ENCODE measurements at regions not wholly inside any gene's neighbourhood (a gene's known extent, or its start where the extent isn't known, plus 50 kb on each side); places are given as distances from the start of the nearest gene placed in this dataset.

- no peak for DNase-seq
- Histone ChIP-seq H3K4me1 (peaks cover 0 to 9% (median 8%) of the 10 kb centered on the region in 4 donors), H3K4me3 (no peak overlapping the region), H3K36me3 (no peaks in the 10 kb centered on the region), H3K27me3 (peaks cover 7% of the 10 kb centered on the region), H3K9me3 (no peaks in the 10 kb centered on the region), H3K27ac (no peak overlapping the region)
- no peak for TF ChIP-seq POLR2AphosphoS5 (IDR thresholded peaks at IDR 0.05)
- TF ChIP-seq EP300 (IDR thresholded peaks at IDR 0.05; ENCODE audit: low read depth): no peak
- no peak for TF ChIP-seq POLR2A (IDR thresholded peaks at IDR 0.05)
- TF ChIP-seq CTCF (IDR thresholded peaks at IDR 0.05): no peak
- intact Hi-C loops (cut with DNase I; ENCODE audit: low total_unique reads) (no loop called here), in situ Hi-C loops (cut with MboI; ENCODE audit: low pct_ligation_motif_present in 1 of 4, low pct_unique_long_range_greater_than_20kb in 1 of 4, low sequenced_read_pairs in 3 of 4) (no loop called here)
Observed at GRCh38 chr1:34403156-34403555, 226.4 kb downstream of the C1orf94 start.

- in situ Hi-C loops (cut with MboI; ENCODE audit: low pct_ligation_motif_present in 1 of 4, low pct_unique_long_range_greater_than_20kb in 1 of 4, low sequenced_read_pairs in 3 of 4): no loop called here
- no peak for DNase-seq
Observed at GRCh38 chr1:34404804-34405203, 228.1 kb downstream of the C1orf94 start.

GRCh38 chr1:34405266-34405959 is 228.7 kb downstream of the C1orf94 start:
- Histone ChIP-seq H3K4me1 (peaks cover 0 to 9% (median 8%) of the 10 kb centered on the region in 4 donors), H3K9me3 (no peaks in the 10 kb centered on the region), H3K27ac (no peak overlapping the region), H3K4me3 (no peak overlapping the region), H3K27me3 (peaks cover 14% of the 10 kb centered on the region), H3K36me3 (no peaks in the 10 kb centered on the region)
- in situ Hi-C loops (cut with MboI; ENCODE audit: low pct_ligation_motif_present in 1 of 4, low pct_unique_long_range_greater_than_20kb in 1 of 4, low sequenced_read_pairs in 3 of 4) (no loop called here), intact Hi-C loops (cut with DNase I; ENCODE audit: low total_unique reads) (no loop called here)
- 8 to 59% methylated on average over 2 of the region's 2 CpGs for WGBS, 2 donors (ENCODE audit: low coverage in 1 of 2)
- TF ChIP-seq POLR2A (IDR thresholded peaks at IDR 0.05): no peak
- TF ChIP-seq CTCF (IDR thresholded peaks at IDR 0.05): no peak
- TF ChIP-seq EP300 (IDR thresholded peaks at IDR 0.05; ENCODE audit: low read depth): no peak
- no peak for TF ChIP-seq POLR2AphosphoS5 (IDR thresholded peaks at IDR 0.05)
- DNase-seq: no peak

More at GRCh38 chr1:34404804-34405203, 228.1 kb downstream of the C1orf94 start:
- H3K27ac ChIP-seq: no peak overlapping the region
- H3K4me1 ChIP-seq: peaks cover 0 to 9% (median 8%) of the 10 kb centered on the region in 4 donors
- intact Hi-C loops (cut with DNase I; ENCODE audit: low total_unique reads): no loop called here
- no peaks in the 10 kb centered on the region for H3K36me3 ChIP-seq
- TF ChIP-seq CTCF (IDR thresholded peaks at IDR 0.05): no peak
- H3K4me3 ChIP-seq: no peak overlapping the region
- H3K27me3 ChIP-seq: peaks cover 16% of the 10 kb centered on the region
- no peaks in the 10 kb centered on the region for H3K9me3 ChIP-seq

- peaks cover 0 to 9% (median 8%) of the 10 kb centered on the region in 4 donors for H3K4me1 ChIP-seq
- intact Hi-C loops (cut with DNase I; ENCODE audit: low total_unique reads): no loop called here
- 11 to 20% methylated on average over 3 to 5 of the region's 5 CpGs for WGBS, 2 donors (ENCODE audit: low coverage in 1 of 2)
- no peak for DNase-seq
- no peaks in the 10 kb centered on the region for H3K9me3 ChIP-seq
- H3K27me3 ChIP-seq: peaks cover 14% of the 10 kb centered on the region
- H3K36me3 ChIP-seq: no peaks in the 10 kb centered on the region
- no peak overlapping the region for H3K27ac ChIP-seq
- in situ Hi-C loops (cut with MboI; ENCODE audit: low pct_ligation_motif_present in 1 of 4, low pct_unique_long_range_greater_than_20kb in 1 of 4, low sequenced_read_pairs in 3 of 4): no loop called here
- TF ChIP-seq CTCF (IDR thresholded peaks at IDR 0.05) (no peak), POLR2A (IDR thresholded peaks at IDR 0.05) (no peak), POLR2AphosphoS5 (IDR thresholded peaks at IDR 0.05) (no peak), EP300 (IDR thresholded peaks at IDR 0.05; ENCODE audit: low read depth) (no peak)
- no peak overlapping the region for H3K4me3 ChIP-seq
Observed at GRCh38 chr1:34406377-34406776, 229.7 kb downstream of the C1orf94 start.
